Astrocyte of the cerebellum (primary cell): ENCODE measurements at regions not wholly inside any gene's neighbourhood (a gene's known extent, or its start where the extent isn't known, plus 50 kb on each side); places are given as distances from the start of the nearest gene placed in this dataset.
"Not testable (repeated sequence)": the region's sequence is repeated elsewhere in the genome, so short reads cannot be mapped to it uniquely, and the experiment has no call there.

ENCODE experiments used
- DNase-seq: peaks from one replicate; pipeline ENCODE4 v3.0.0-alpha.2; 2011; ENCODE audit warnings: low read depth
- H3K4me3 ChIP-seq: 2 replicates; pipeline ENCODE4 v1.5.1; 2011; ENCODE audit warnings: mild to moderate bottlenecking, low read depth, low read length, moderate library complexity
- in situ Hi-C: cut with HindIII; loops from 2 replicates; pipeline ENCODE4 v1.10.0; 2017; ENCODE audit warnings: low sequenced_read_pairs
- TF ChIP-seq, protein P1 (sequence below): IDR thresholded peaks from 2 replicates; pipeline ENCODE4 v1.5.1; 2012; ENCODE audit warnings: low read length, low read depth, moderate library complexity, mild to moderate bottlenecking; ENCODE audit errors: missing control alignments

GRCh38 chr11:42974510-42975179 is 337.2 kb upstream of the API5 start:
- no peak overlapping the region for H3K4me3 ChIP-seq
- in situ Hi-C loops, result no loop called here
- TF ChIP-seq, protein P1, sequence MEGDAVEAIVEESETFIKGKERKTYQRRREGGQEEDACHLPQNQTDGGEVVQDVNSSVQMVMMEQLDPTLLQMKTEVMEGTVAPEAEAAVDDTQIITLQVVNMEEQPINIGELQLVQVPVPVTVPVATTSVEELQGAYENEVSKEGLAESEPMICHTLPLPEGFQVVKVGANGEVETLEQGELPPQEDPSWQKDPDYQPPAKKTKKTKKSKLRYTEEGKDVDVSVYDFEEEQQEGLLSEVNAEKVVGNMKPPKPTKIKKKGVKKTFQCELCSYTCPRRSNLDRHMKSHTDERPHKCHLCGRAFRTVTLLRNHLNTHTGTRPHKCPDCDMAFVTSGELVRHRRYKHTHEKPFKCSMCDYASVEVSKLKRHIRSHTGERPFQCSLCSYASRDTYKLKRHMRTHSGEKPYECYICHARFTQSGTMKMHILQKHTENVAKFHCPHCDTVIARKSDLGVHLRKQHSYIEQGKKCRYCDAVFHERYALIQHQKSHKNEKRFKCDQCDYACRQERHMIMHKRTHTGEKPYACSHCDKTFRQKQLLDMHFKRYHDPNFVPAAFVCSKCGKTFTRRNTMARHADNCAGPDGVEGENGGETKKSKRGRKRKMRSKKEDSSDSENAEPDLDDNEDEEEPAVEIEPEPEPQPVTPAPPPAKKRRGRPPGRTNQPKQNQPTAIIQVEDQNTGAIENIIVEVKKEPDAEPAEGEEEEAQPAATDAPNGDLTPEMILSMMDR, result no peak
- no peak for DNase-seq

GRCh38 chr11:42975180-42975529 is 336.6 kb upstream of the API5 start:
- no peak overlapping the region for H3K4me3 ChIP-seq
- TF ChIP-seq, protein P1, result no peak
- in situ Hi-C loops, result no loop called here
- no peak for DNase-seq

GRCh38 chr11:42976636-42977217 is 335.1 kb upstream of the API5 start:
- no peak for DNase-seq
- in situ Hi-C loops, result no loop called here
- TF ChIP-seq, protein P1, result no peak
- no peak overlapping the region for H3K4me3 ChIP-seq

GRCh38 chr11:42992594-42992993 is 319.2 kb upstream of the API5 start:
- in situ Hi-C loops, result no loop called here
- DNase-seq, result no peak
- no peak overlapping the region for H3K4me3 ChIP-seq
- TF ChIP-seq, protein P1, result no peak

DNA sequence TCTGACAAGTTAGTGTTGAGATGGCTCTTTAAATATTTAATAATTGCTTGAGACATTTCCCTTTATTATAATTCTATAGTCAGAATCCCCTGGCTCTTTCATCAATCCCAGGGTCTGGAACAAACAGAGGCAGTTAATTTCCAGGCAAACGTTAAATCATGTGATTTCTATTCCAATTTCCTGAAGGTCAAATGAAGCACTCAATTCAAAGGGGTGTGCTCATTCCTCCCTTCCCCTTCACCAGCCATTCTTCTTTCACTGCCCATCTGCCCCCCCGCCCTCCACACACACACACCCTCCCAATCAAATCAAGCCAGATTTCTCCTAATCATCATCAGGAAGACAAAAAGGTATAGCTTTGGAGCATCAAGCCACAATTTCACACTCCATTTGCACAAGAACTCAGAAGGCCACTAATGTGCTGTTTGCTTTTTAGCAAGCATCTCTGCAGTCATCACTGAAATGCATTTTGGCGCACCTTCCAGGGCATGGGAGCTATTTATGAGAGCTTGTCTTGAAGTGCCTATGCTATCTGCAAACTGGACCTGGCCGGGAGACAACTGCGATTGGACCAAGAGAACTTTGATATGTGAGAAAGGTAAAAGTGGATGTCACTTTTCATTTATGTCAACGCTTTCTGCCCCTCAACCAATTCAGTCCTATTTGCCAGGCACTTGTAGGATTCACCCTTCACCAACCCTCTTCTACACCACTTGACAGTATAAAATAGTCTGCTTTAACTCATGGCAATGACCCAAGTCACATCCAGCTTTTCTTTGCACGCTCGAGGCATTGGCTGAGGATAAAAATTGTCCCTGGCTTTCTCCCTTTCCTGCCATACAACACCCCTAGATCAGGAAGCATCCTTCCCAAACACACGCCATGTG is 315.1 kb upstream of the API5 start:
- in situ Hi-C loops, result no loop called here
- TF ChIP-seq, protein P1, result no peak
- no peak for DNase-seq
- no peak overlapping the region for H3K4me3 ChIP-seq

DNA sequence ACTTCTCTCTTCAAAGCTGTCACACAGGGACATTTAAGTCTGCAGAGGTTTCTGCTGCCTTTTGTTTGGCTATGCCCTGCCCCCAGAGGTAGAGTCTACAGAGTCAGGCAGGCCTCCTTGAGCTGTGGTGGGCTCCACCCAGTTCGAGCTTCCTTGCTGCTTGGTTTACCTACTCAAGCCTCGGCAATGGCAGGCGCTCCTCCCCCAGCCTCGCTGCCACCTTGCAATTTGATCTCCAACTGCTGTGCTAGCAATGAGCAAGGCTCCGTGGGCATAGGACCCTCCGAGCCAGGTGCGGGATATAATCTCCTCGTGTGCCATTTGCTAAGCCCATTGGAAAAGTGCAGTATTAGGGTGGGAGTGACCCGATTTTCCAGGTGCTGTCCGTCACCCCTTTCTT is 306.9 kb upstream of the API5 start:
- DNase-seq, in situ Hi-C loops, H3K4me3 ChIP-seq: not testable (repeated sequence)

- in situ Hi-C loops, result no loop called here
- no peak for DNase-seq
- TF ChIP-seq, protein P1, result no peak
- H3K4me3 ChIP-seq, result no peak overlapping the region
Measured at GRCh38 chr11:43010042-43010441, 301.8 kb upstream of the API5 start.
